Activated CD8-positive, alpha-beta T cell treated with anti-CD3 and anti-CD28 coated beads for 36 hours (primary cell): ENCODE measurements at regions not wholly inside any gene's neighbourhood (a gene's known extent, or its start where the extent isn't known, plus 50 kb on each side); places are given as distances from the start of the nearest gene placed in this dataset.
"Not testable (repeated sequence)": the region's sequence is repeated elsewhere in the genome, so short reads cannot be mapped to it uniquely, and the experiment has no call there.

Source experiments
- ATAC-seq: fragments of 200-7000 bp; cut with Tn5 transposase; one replicate; pipeline ENCODE4 v1.10.0; 2021; ENCODE audit warnings: mild to moderate bottlenecking, moderate library complexity
- CTCF ChIA-PET: fragments of 350-600 bp; sonication (Branson Sonifier 250); formaldehyde crosslinking; loops from one replicate; lab custom pipeline; 2021; ENCODE audit warnings: antibody characterized with exemption; lab: Charles Lee
- POLR2A ChIA-PET: fragments of 350-600 bp; sonication (Branson Sonifier 250); formaldehyde crosslinking; loops from one replicate; lab custom pipeline; 2021; ENCODE audit warnings: antibody characterized with exemption; lab: Charles Lee
- DNase-seq: peaks from one replicate; pipeline ENCODE4 v3.0.0-alpha.2; 2020
- H3K27ac Mint-ChIP-seq: one replicate; pipeline ENCODE4 v1.8.0; 2021; ENCODE audit warnings: mild to moderate bottlenecking, mixed read lengths
- H3K27me3 Mint-ChIP-seq: one replicate; pipeline ENCODE4 v1.8.0; 2021; ENCODE audit warnings: mixed read lengths
- H3K36me3 Mint-ChIP-seq: one replicate; pipeline ENCODE4 v1.8.0; 2021; ENCODE audit warnings: low read depth, mixed read lengths
- H3K4me1 Mint-ChIP-seq: one replicate; pipeline ENCODE4 v1.8.0; 2021; ENCODE audit warnings: low read depth, mixed read lengths
- H3K4me3 Mint-ChIP-seq: one replicate; pipeline ENCODE4 v1.8.0; 2021; ENCODE audit warnings: mild to moderate bottlenecking, moderate library complexity, mixed read lengths
- H3K9me3 Mint-ChIP-seq: one replicate; pipeline ENCODE4 v1.8.0; 2021; ENCODE audit warnings: mixed read lengths
- CTCF ChIP-seq: fragments of 200-600 bp; IDR thresholded peaks from one replicate; pipeline ENCODE4 v1.8.0; 2022; ENCODE audit warnings: antibody characterized with exemption, mild to moderate bottlenecking
- intact Hi-C: fragments of 100-400 bp; cut with micrococcal nuclease; formaldehyde crosslinking; loops from one replicate; pipeline ENCODE4 v1.10.0; 2022

- no peak for DNase-seq
- no peak for TF ChIP-seq CTCF
- Mint-ChIP-seq H3K9me3 (no peaks in the 10 kb centered on the region), H3K27ac (no peak overlapping the region), H3K36me3 (no peaks in the 10 kb centered on the region), H3K4me1 (peaks cover 5% of the 10 kb centered on the region), H3K27me3 (peaks cover 38% of the 10 kb centered on the region), H3K4me3 (no peak overlapping the region)
- intact Hi-C loops = no loop called here
- no peak for ATAC-seq
- ChIA-PET POLR2A (interaction anchor here (0.7 kb wide), 2 partner anchors 99 to 171 kb away, joined by 3 read pairs; no protein-coding TSS in a partner anchor), CTCF (interaction anchor here (0.8 to 1.9 kb wide), 2 partner anchors 56 to 225 kb away, joined by 3 to 7 read pairs; no protein-coding TSS in a partner anchor)
Observed at GRCh38 chr11:123351375-123351774, 78.7 kb upstream of the GRAMD1B start.

- Mint-ChIP-seq H3K4me3 (no peak overlapping the region), H3K4me1 (no peaks in the 10 kb centered on the region), H3K27ac (no peak overlapping the region), H3K36me3 (no peaks in the 10 kb centered on the region), H3K9me3 (no peaks in the 10 kb centered on the region), H3K27me3 (peaks cover 33% of the 10 kb centered on the region)
- no peak for TF ChIP-seq CTCF
- intact Hi-C loops = no loop called here
- POLR2A ChIA-PET = interaction anchor here (0.6 kb wide), 1 partner anchor 8 kb away, joined by 3 read pairs; no protein-coding TSS in a partner anchor
- DNase-seq (no peak), ATAC-seq (no peak)
- CTCF ChIA-PET = no interaction called here
Observed at GRCh38 chr11:123349382-123349781, 80.7 kb upstream of the GRAMD1B start.

GRCh38 chr11:123344790-123345357 is 85.2 kb upstream of the GRAMD1B start:
- Mint-ChIP-seq H3K4me3 (no peak overlapping the region), H3K4me1 (no peaks in the 10 kb centered on the region), H3K27ac (no peak overlapping the region), H3K9me3 (peaks cover 5% of the 10 kb centered on the region), H3K27me3 (peaks cover 18% of the 10 kb centered on the region), H3K36me3 (no peaks in the 10 kb centered on the region)
- TF ChIP-seq CTCF = no peak
- ChIA-PET CTCF (interaction anchor here (1.9 kb wide), 1 partner anchor 9 kb away, joined by 5 read pairs; no protein-coding TSS in a partner anchor), POLR2A (no interaction called here)
- no peak for ATAC-seq
- DNase-seq = no peak
- intact Hi-C loops = no loop called here

GRCh38 chr11:123344188-123344587 is 85.9 kb upstream of the GRAMD1B start:
- H3K9me3 Mint-ChIP-seq, intact Hi-C loops, H3K4me3 Mint-ChIP-seq, DNase-seq, ATAC-seq, H3K36me3 Mint-ChIP-seq, POLR2A ChIA-PET, H3K4me1 Mint-ChIP-seq, H3K27ac Mint-ChIP-seq: not testable (repeated sequence)
- CTCF ChIA-PET = interaction anchor here (1.9 kb wide), 1 partner anchor 10 kb away, joined by 5 read pairs; no protein-coding TSS in a partner anchor
- H3K27me3 Mint-ChIP-seq = peaks cover 16% of the 10 kb centered on the region

GRCh38 chr11:123338997-123339752 is 90.9 kb upstream of the GRAMD1B start:
- no peak for TF ChIP-seq CTCF
- H3K27me3 Mint-ChIP-seq = peaks cover 18% of the 10 kb centered on the region
- DNase-seq (no peak), ATAC-seq (no peak)
- H3K9me3 Mint-ChIP-seq = peaks cover 5% of the 10 kb centered on the region
- ChIA-PET CTCF (interaction anchor here (5.4 kb wide), 1 partner anchor 38 kb away, joined by 16 read pairs; no protein-coding TSS in a partner anchor), POLR2A (interaction anchor here (0.6 to 1.1 kb wide), 2 partner anchors 9 to 255 kb away, joined by 3 read pairs; no protein-coding TSS in a partner anchor)
- H3K4me1 Mint-ChIP-seq = peaks cover 7% of the 10 kb centered on the region
- no peaks in the 10 kb centered on the region for H3K36me3 Mint-ChIP-seq
- H3K27ac Mint-ChIP-seq = no peak overlapping the region
- no peak overlapping the region for H3K4me3 Mint-ChIP-seq
- intact Hi-C loops = no loop called here
